Stimulated activated CD4-positive, alpha-beta T cell treated with anti-CD3 and anti-CD28 coated beads, TNF-alpha, amount 100 ng/mL, for 1 hour (primary cell): ENCODE measurements at regions not wholly inside any gene's neighbourhood (a gene's known extent, or its start where the extent isn't known, plus 50 kb on each side); places are given as distances from the start of the nearest gene placed in this dataset.
"Not testable (repeated sequence)": the region's sequence is repeated elsewhere in the genome, so short reads cannot be mapped to it uniquely, and the experiment has no call there.

Experiments used
- DNase-seq, 3 donors: peaks; one replicate each; pipeline ENCODE4 v3.0.0-alpha.2; 2020; ENCODE audit warnings: low read depth in 3 of 3, low spot score in 1 of 3

DNA sequence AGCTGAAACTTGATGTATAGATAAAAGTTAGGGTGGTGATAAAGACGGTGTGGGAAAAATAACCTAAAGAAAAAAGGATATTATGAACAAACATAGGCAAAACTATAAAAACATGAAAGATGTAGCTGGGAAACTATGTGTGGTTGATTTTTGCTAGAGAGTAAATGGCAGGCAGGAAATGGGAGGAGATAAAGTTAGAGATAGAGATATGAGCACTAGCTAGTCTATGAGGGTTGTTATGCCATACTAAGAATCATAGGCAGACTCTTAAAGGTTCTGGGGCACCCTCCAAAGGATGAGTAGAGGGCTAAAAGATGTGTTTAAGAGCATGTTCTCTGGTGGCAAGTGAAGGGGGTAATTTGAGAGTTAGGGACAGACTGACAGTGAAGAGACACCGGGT, 1109.2 kb downstream of the GATA3 start:
- DNase-seq, result no peak

DNA sequence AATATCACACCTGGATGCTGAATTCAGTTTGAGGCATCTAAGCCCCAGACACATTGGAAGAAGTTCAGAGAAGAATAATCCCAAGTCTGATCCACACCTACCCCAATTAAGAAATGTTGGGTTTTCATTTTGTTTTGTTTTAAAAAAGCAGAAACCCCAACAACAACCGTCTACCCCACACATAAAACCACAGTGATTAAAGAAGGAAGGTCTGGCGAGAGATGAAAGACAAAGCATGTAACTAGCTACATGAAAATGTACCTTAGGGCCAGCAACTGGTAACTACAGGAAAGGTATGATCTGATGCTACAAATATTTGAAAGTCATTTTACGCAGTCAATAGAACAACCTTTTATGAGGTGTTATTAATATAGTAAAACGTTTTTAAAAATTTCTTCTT, 1112.3 kb downstream of the GATA3 start:
- no peak for DNase-seq

DNA sequence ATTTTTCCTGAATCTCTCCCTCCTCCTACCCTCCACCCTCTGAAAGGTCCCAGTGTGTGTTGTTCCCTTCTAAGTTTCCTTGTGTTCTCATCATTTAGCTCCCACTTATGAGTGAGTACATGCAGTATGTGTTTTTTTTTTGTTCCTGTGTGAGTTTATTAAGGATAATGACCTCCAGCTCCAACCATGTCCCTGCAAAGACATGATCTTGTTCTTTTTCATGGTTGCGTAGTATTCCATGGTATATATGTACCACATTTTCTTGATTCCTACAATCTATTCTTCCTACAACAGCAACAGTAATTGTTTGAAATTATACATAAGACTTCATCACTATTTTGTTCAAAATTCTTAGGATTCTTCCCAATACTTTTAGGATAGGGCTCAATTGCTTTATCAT, 1117.8 kb downstream of the GATA3 start:
- DNase-seq, result no peak

GRCh38 chr10:9175200-9175599, 1120.7 kb downstream of the GATA3 start:
- DNase-seq, result no peak

DNA sequence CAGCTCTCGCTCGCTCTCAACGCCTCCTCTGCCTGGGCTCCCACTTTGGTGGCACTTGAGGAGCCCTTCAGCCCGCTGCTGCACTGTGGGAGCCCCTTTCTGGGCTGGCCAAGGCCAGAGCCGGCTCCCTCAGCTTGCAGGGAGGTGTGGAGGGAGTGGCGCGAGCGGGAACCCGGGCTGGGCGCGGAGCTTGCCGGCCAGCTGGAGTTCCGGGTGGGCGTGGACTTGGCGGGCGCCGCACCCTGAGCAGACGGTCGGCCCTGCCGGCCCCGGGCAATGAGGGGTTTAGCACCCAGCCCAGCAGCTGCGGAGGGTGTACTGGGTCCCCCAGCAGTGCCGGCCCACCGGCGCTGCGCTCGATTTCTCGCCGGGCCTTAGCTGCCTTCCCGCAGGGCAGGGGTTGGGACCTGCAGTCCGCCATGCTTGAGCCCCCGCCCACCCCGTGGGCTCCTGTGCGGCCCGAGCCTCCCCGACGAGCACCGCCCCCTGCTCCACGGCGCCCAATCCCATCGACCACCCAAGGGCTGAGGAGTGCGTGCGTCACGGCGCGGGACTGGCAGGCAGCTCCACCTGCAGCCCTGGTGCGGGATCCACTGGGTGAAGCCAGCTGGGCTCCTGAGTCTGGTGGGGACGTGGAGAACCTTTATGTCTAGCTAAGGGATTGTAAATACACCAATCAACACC, 1128.9 kb downstream of the GATA3 start:
- not testable (repeated sequence) for DNase-seq

DNA sequence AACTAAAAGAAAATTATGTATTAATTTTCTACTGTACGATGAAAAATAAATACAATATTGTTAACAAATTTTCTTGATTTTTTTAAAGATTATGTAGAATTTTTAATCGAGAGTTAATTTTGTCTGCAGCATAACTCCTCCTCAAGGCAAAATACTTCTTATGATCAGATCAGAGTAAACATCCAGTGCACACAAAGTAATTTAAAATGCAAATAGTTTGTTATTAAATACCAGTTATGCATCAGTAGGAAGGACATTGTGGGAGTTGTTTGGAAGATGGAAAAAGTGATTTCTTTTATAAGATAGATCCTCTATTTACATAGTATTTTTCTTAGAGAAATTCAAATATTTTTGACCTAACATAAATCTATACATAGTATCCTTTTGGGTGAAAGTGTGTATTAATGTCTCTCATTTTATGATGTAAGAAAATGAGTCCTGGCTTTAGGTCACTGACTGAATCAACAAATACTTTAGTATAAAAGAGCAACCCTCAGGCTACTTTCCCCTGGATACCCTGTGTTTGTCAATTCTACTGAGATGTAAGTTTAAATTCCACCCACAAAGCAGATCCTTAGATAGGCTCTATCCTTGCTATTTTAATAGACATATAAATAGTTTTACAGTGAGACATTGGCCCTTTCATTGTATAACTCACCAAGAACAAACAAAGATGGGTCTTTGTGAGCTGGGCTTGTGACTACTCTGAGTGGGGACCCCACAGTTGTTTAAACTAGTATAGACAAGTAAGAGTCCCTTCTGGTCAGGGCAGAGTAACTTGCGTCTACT, 1133.7 kb downstream of the GATA3 start:
- DNase-seq, result no peak

DNA sequence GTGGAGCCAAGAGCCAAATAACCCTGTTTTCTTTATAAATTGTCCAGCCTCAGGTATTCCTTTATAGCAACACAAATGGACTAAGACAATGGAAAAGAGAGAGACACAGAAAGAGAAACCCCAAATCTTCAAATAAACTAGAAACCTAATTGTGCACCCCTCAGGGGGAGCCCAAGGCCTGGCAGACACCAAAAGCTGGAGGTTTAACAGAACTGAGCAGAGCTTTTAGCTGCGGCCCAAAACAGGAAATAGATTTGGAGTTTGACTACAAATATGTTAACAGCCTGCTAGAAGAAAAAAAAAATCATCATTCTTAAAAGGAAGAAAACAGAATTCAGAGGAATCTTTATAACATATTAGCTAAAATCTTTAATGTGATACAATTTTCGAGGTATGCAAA, 1135.0 kb downstream of the GATA3 start:
- DNase-seq, result no peak

DNA sequence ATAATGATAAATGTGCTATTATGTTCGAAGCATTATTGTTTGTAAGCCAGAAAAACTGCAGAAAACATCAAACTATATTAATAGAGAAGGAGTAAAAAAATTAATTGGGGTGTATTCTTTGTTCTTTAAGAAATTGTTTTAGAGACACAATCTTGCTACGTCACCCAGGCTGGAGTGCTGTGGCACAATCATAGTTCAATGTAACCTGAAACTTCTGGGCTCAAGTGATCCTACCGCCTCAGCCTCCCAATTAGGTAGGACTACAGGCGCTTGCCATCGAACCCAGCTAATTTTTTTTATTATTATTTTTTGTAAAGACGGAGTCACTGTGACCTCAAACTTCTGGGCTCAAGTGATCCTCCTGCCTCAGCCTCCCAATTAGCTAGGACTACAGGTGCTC, 1138.6 kb downstream of the GATA3 start:
- no peak for DNase-seq

DNA sequence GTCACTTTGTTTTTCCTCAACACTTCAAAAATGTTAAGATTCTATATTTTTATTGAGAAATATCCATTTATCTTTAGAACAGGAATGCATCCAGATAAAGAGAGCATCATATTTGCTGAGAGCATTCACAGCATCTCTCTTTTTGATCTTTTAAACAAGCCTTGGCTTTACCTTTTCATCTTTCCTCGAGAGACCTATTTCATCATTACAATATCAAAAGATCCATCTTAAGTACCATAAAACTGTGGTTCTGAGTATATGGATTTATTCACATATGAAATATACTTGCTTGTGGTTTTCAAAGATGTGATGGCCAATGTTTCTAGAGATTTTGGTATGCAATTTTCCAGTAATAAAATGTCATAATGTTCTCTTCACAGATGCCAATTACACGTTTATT, 1140.9 kb downstream of the GATA3 start:
- no peak for DNase-seq

- DNase-seq, result no peak
Measured at GRCh38 chr10:9198611-9199010, 1144.1 kb downstream of the GATA3 start.

- DNase-seq, result no peak
Measured at GRCh38 chr10:9205558-9205957, 1151.1 kb downstream of the GATA3 start.

DNA sequence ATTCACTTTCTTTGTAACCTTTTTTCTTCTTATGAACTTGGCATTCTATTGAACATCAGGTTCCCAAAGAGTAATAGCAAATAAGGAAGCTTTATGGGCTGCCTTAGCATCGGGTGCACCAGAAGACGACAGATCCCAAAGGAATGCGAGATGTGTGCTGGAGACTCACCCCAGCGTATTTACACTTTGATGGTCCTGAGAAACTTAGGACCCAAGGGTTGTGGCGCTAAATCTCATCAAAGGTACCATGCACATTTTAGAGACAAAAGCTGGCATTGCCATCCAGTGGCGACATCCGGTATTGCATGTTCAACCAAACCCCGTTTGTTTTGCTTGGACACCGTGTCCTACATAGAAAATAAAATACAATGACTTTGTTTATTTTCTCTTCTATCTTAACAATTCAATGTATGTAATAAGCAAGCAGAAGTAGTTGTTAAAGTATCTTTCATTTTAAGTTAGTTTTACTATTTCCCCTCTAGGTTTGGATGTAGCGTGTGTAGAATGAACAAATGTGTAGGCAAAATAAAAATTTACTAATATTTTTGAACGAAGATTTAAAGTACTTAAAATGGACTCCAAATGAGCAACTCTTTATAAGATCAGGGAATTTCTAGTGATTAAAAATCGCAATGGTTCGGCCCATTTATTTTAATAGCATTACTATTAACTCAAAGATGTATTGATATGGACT, 1154.8 kb downstream of the GATA3 start:
- DNase-seq, result peak; percentile 28 to 73 (median 47)

GRCh38 chr10:9211228-9211627, 1156.7 kb downstream of the GATA3 start:
- no peak for DNase-seq

- DNase-seq, result no peak
Measured at GRCh38 chr10:9214618-9215017, 1160.1 kb downstream of the GATA3 start.

GRCh38 chr10:9215121-9215520, 1160.6 kb downstream of the GATA3 start:
- no peak for DNase-seq

GRCh38 chr10:9219860-9220259, 1165.4 kb downstream of the GATA3 start:
- no peak for DNase-seq

DNA sequence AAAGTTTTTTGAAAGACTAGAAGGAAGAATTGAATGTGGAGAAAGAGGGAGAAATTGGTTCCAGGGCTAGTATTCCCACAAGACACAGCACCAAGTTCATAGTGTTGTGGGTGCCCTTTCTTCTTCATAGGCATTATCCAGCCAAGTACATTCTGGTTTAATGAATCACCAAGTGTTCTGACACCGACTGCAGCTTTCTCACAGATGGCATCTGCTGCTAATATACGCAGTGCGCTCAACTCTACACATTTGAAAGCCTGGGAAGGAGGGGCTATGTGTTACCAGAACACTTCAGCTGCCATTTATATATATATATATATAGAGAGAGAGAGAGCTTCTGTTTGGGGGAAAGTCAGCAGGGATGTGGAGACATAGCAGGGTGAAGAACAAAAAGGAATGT, 1168.4 kb downstream of the GATA3 start:
- DNase-seq, result no peak

- DNase-seq, result no peak
Measured at GRCh38 chr10:9227679-9228365, 1173.3 kb downstream of the GATA3 start.

- DNase-seq, result no peak
Measured at GRCh38 chr10:9228771-9229170, 1174.3 kb downstream of the GATA3 start.

- no peak for DNase-seq
Measured at GRCh38 chr10:9229702-9230244, 1175.3 kb downstream of the GATA3 start.

- DNase-seq, result no peak
Measured at GRCh38 chr10:9230625-9231024, 1176.1 kb downstream of the GATA3 start.
